Activated CD4-positive, alpha-beta memory T cell treated with anti-CD3 and anti-CD28 coated beads, Interleukin-2, amount 10 ng/mL, durations not matched to agents 7 days and 5 days (primary cell): ENCODE measurements at regions not wholly inside any gene's neighbourhood (a gene's known extent, or its start where the extent isn't known, plus 50 kb on each side); places are given as distances from the start of the nearest gene placed in this dataset.
"Not testable (repeated sequence)": the region's sequence is repeated elsewhere in the genome, so short reads cannot be mapped to it uniquely, and the experiment has no call there.

Source experiments
- CTCF ChIA-PET: fragments of 350-600 bp; sonication (Branson Sonifier 250); formaldehyde crosslinking; loops from one replicate; lab custom pipeline; 2021; ENCODE audit warnings: antibody characterized with exemption, inconsistent platforms; lab: Charles Lee
- POLR2A ChIA-PET: fragments of 350-600 bp; sonication (Branson Sonifier 250); formaldehyde crosslinking; loops from one replicate; lab custom pipeline; 2021; ENCODE audit warnings: antibody characterized with exemption; lab: Charles Lee
- DNase-seq: peaks from one replicate; pipeline ENCODE4 v3.0.0-alpha.2; 2020
- H3K27ac Mint-ChIP-seq: one replicate; pipeline ENCODE4 v1.8.0; 2021; ENCODE audit warnings: mild to moderate bottlenecking, mixed read lengths
- H3K27me3 Mint-ChIP-seq: one replicate; pipeline ENCODE4 v1.8.0; 2021; ENCODE audit warnings: mixed read lengths
- H3K36me3 Mint-ChIP-seq: one replicate; pipeline ENCODE4 v1.8.0; 2021; ENCODE audit warnings: low read depth, mixed read lengths
- H3K4me1 Mint-ChIP-seq: one replicate; pipeline ENCODE4 v1.8.0; 2021; ENCODE audit warnings: mixed read lengths
- H3K4me3 Mint-ChIP-seq: one replicate; pipeline ENCODE4 v1.8.0; 2021; ENCODE audit warnings: mild to moderate bottlenecking, mixed read lengths
- H3K9me3 Mint-ChIP-seq: one replicate; pipeline ENCODE4 v1.8.0; 2021; ENCODE audit warnings: mixed read lengths

- H3K27me3 Mint-ChIP-seq, result peaks cover 1% of the 10 kb centered on the region
- no peaks in the 10 kb centered on the region for H3K9me3 Mint-ChIP-seq
- ChIA-PET POLR2A (no interaction called here), CTCF (no interaction called here)
- no peak overlapping the region for H3K4me3 Mint-ChIP-seq
- no peaks in the 10 kb centered on the region for H3K36me3 Mint-ChIP-seq
- no peak for DNase-seq
- H3K27ac Mint-ChIP-seq, result no peak overlapping the region
- no peaks in the 10 kb centered on the region for H3K4me1 Mint-ChIP-seq
Measured at GRCh38 chr2:83887757-83888156, 571.3 kb downstream of the SUCLG1 start.

GRCh38 chr2:83879127-83879526, 580.0 kb downstream of the SUCLG1 start:
- Mint-ChIP-seq H3K27me3 (no peaks in the 10 kb centered on the region), H3K27ac (no peak overlapping the region), H3K4me3 (no peak overlapping the region), H3K36me3 (no peaks in the 10 kb centered on the region), H3K4me1 (no peaks in the 10 kb centered on the region), H3K9me3 (peaks cover 26% of the 10 kb centered on the region)
- DNase-seq, result no peak
- ChIA-PET CTCF (no interaction called here), POLR2A (no interaction called here)

GRCh38 chr2:83877261-83877660, 581.8 kb downstream of the SUCLG1 start:
- H3K4me1 Mint-ChIP-seq, POLR2A ChIA-PET, DNase-seq, H3K36me3 Mint-ChIP-seq, H3K27me3 Mint-ChIP-seq, H3K4me3 Mint-ChIP-seq, CTCF ChIA-PET, H3K27ac Mint-ChIP-seq: not testable (repeated sequence)
- peaks cover 33% of the 10 kb centered on the region for H3K9me3 Mint-ChIP-seq

GRCh38 chr2:83874712-83875430, 584.2 kb downstream of the SUCLG1 start:
- Mint-ChIP-seq H3K36me3 (no peaks in the 10 kb centered on the region), H3K27ac (no peak overlapping the region), H3K9me3 (peaks cover 31% of the 10 kb centered on the region), H3K4me3 (no peak overlapping the region), H3K4me1 (no peaks in the 10 kb centered on the region), H3K27me3 (no peaks in the 10 kb centered on the region)
- POLR2A ChIA-PET, result no interaction called here
- CTCF ChIA-PET, result no interaction called here
- no peak for DNase-seq

- DNase-seq, result no peak
- Mint-ChIP-seq H3K27me3 (no peaks in the 10 kb centered on the region), H3K36me3 (no peaks in the 10 kb centered on the region), H3K9me3 (peaks cover 27% of the 10 kb centered on the region), H3K4me1 (no peaks in the 10 kb centered on the region), H3K4me3 (no peak overlapping the region), H3K27ac (no peak overlapping the region)
- ChIA-PET CTCF (no interaction called here), POLR2A (no interaction called here)
Measured at GRCh38 chr2:83874066-83874465, 585.0 kb downstream of the SUCLG1 start.

- H3K27ac Mint-ChIP-seq, result no peak overlapping the region
- peaks cover 22% of the 10 kb centered on the region for H3K9me3 Mint-ChIP-seq
- H3K27me3 Mint-ChIP-seq, result no peaks in the 10 kb centered on the region
- no peaks in the 10 kb centered on the region for H3K4me1 Mint-ChIP-seq
- no peaks in the 10 kb centered on the region for H3K36me3 Mint-ChIP-seq
- POLR2A ChIA-PET, result no interaction called here
- no peak for DNase-seq
- CTCF ChIA-PET, result no interaction called here
- H3K4me3 Mint-ChIP-seq, result no peak overlapping the region
Measured at GRCh38 chr2:83873110-83873509, 586.0 kb downstream of the SUCLG1 start.

GRCh38 chr2:83866211-83866610, 592.9 kb downstream of the SUCLG1 start:
- Mint-ChIP-seq H3K4me1 (no peaks in the 10 kb centered on the region), H3K4me3 (no peak overlapping the region), H3K9me3 (no peaks in the 10 kb centered on the region), H3K27ac (no peak overlapping the region), H3K36me3 (no peaks in the 10 kb centered on the region), H3K27me3 (no peaks in the 10 kb centered on the region)
- ChIA-PET CTCF (no interaction called here), POLR2A (no interaction called here)
- no peak for DNase-seq

- ChIA-PET CTCF (no interaction called here), POLR2A (no interaction called here)
- no peak overlapping the region for H3K27ac Mint-ChIP-seq
- no peaks in the 10 kb centered on the region for H3K27me3 Mint-ChIP-seq
- no peaks in the 10 kb centered on the region for H3K9me3 Mint-ChIP-seq
- no peaks in the 10 kb centered on the region for H3K4me1 Mint-ChIP-seq
- H3K36me3 Mint-ChIP-seq, result no peaks in the 10 kb centered on the region
- no peak overlapping the region for H3K4me3 Mint-ChIP-seq
- DNase-seq, result no peak
Measured at GRCh38 chr2:83862600-83862999, 596.5 kb downstream of the SUCLG1 start.

- no peaks in the 10 kb centered on the region for H3K4me1 Mint-ChIP-seq
- no peak overlapping the region for H3K27ac Mint-ChIP-seq
- no peaks in the 10 kb centered on the region for H3K36me3 Mint-ChIP-seq
- no peaks in the 10 kb centered on the region for H3K9me3 Mint-ChIP-seq
- ChIA-PET POLR2A (no interaction called here), CTCF (no interaction called here)
- no peak for DNase-seq
- H3K4me3 Mint-ChIP-seq, result no peak overlapping the region
- no peaks in the 10 kb centered on the region for H3K27me3 Mint-ChIP-seq
Measured at GRCh38 chr2:83860320-83860719, 598.8 kb downstream of the SUCLG1 start.

- Mint-ChIP-seq H3K36me3 (no peaks in the 10 kb centered on the region), H3K9me3 (no peaks in the 10 kb centered on the region), H3K4me3 (no peak overlapping the region), H3K27me3 (no peaks in the 10 kb centered on the region), H3K4me1 (no peaks in the 10 kb centered on the region), H3K27ac (no peak overlapping the region)
- CTCF ChIA-PET, result no interaction called here
- DNase-seq, result no peak
- POLR2A ChIA-PET, result no interaction called here
Measured at GRCh38 chr2:83859553-83859952, 599.5 kb downstream of the SUCLG1 start.

- DNase-seq, result no peak
- no peak overlapping the region for H3K27ac Mint-ChIP-seq
- ChIA-PET POLR2A (no interaction called here), CTCF (no interaction called here)
- no peaks in the 10 kb centered on the region for H3K9me3 Mint-ChIP-seq
- H3K4me1 Mint-ChIP-seq, result no peaks in the 10 kb centered on the region
- no peaks in the 10 kb centered on the region for H3K36me3 Mint-ChIP-seq
- H3K27me3 Mint-ChIP-seq, result no peaks in the 10 kb centered on the region
- no peak overlapping the region for H3K4me3 Mint-ChIP-seq
Measured at GRCh38 chr2:83851066-83851465, 608.0 kb downstream of the SUCLG1 start.

- DNase-seq, result no peak
- ChIA-PET POLR2A (no interaction called here), CTCF (no interaction called here)
- Mint-ChIP-seq H3K9me3 (no peaks in the 10 kb centered on the region), H3K4me1 (no peaks in the 10 kb centered on the region), H3K36me3 (no peaks in the 10 kb centered on the region), H3K27me3 (no peaks in the 10 kb centered on the region), H3K4me3 (no peak overlapping the region), H3K27ac (no peak overlapping the region)
Measured at GRCh38 chr2:83850071-83850725, 608.9 kb downstream of the SUCLG1 start.

GRCh38 chr2:83844490-83844889, 614.6 kb downstream of the SUCLG1 start:
- H3K36me3 Mint-ChIP-seq, result no peaks in the 10 kb centered on the region
- H3K9me3 Mint-ChIP-seq, result no peaks in the 10 kb centered on the region
- no peaks in the 10 kb centered on the region for H3K27me3 Mint-ChIP-seq
- H3K27ac Mint-ChIP-seq, result no peak overlapping the region
- CTCF ChIA-PET, result no interaction called here
- POLR2A ChIA-PET, result no interaction called here
- no peaks in the 10 kb centered on the region for H3K4me1 Mint-ChIP-seq
- H3K4me3 Mint-ChIP-seq, result no peak overlapping the region
- no peak for DNase-seq

GRCh38 chr2:83842421-83842820, 616.7 kb downstream of the SUCLG1 start:
- Mint-ChIP-seq H3K27ac (no peak overlapping the region), H3K36me3 (no peaks in the 10 kb centered on the region), H3K4me3 (no peak overlapping the region), H3K27me3 (no peaks in the 10 kb centered on the region), H3K4me1 (no peaks in the 10 kb centered on the region), H3K9me3 (no peaks in the 10 kb centered on the region)
- no peak for DNase-seq
- ChIA-PET POLR2A (no interaction called here), CTCF (no interaction called here)
